Endodermal cell (in vitro differentiated cells): ENCODE measurements at regions not wholly inside any gene's neighbourhood (a gene's known extent, or its start where the extent isn't known, plus 50 kb on each side); places are given as distances from the start of the nearest gene placed in this dataset.

ENCODE experiments used
- DNase-seq: peaks from one replicate; pipeline ENCODE4 v3.0.0-alpha.2; 2017
- H3K27ac ChIP-seq: 2 replicates; pipeline ENCODE4 v1.5.1; 2013; ENCODE audit warnings: mild to moderate bottlenecking, low read depth, low read length, moderate library complexity
- H3K27me3 ChIP-seq: 2 replicates; pipeline ENCODE4 v1.6.1; 2013; ENCODE audit warnings: mild to moderate bottlenecking, low read length, moderate library complexity; ENCODE audit not compliant: insufficient read depth, control insufficient read depth, poor library complexity, severe bottlenecking
- H3K36me3 ChIP-seq: 2 replicates; pipeline ENCODE4 v1.7.0; 2013; ENCODE audit warnings: mild to moderate bottlenecking, low read length, moderate library complexity; ENCODE audit not compliant: control insufficient read depth, insufficient read depth
- H3K4me1 ChIP-seq: one replicate; pipeline ENCODE4 v1.7.0; 2013; ENCODE audit warnings: low read length; ENCODE audit not compliant: control insufficient read depth, insufficient read depth
- H3K4me3 ChIP-seq: 2 replicates; pipeline ENCODE4 v1.5.1; 2013; ENCODE audit warnings: mild to moderate bottlenecking, low read length, moderate library complexity
- H3K9ac ChIP-seq: 2 replicates; pipeline ENCODE4 v1.6.1; 2013; ENCODE audit warnings: mild to moderate bottlenecking, low read length, moderate library complexity; ENCODE audit not compliant: poor library complexity, severe bottlenecking; ENCODE audit errors: extremely low read depth
- H3K9me3 ChIP-seq: 2 replicates; pipeline ENCODE4 v1.6.1; 2013; ENCODE audit warnings: mild to moderate bottlenecking, low read length, moderate library complexity; ENCODE audit not compliant: control insufficient read depth
- H3K27ac Mint-ChIP-seq: 2 replicates; pipeline ENCODE4 v1.8.0; 2020; ENCODE audit warnings: mixed read lengths
- H3K27me3 Mint-ChIP-seq: 2 replicates; pipeline ENCODE4 v1.8.0; 2021; ENCODE audit warnings: mild to moderate bottlenecking, mixed read lengths; ENCODE audit not compliant: insufficient read depth
- H3K36me3 Mint-ChIP-seq: 2 replicates; pipeline ENCODE4 v1.8.0; 2020; ENCODE audit warnings: low read depth, mixed read lengths
- H3K4me1 Mint-ChIP-seq: 2 replicates; pipeline ENCODE4 v1.8.0; 2020; ENCODE audit warnings: mixed read lengths
- H3K4me3 Mint-ChIP-seq: 2 replicates; pipeline ENCODE4 v1.8.0; 2020; ENCODE audit warnings: mild to moderate bottlenecking, moderate library complexity, mixed read lengths
- H3K9me3 Mint-ChIP-seq: 2 replicates; pipeline ENCODE4 v1.8.0; 2020; ENCODE audit warnings: mild to moderate bottlenecking, mixed read lengths
- CTCF ChIP-seq: fragments of 200-600 bp; sonication (generic); conservative IDR thresholded peaks from 2 replicates; pipeline ENCODE4 v1.5.0; 2021; ENCODE audit warnings: antibody characterized with exemption, mild to moderate bottlenecking
- WGBS, 2 experiments: methylation state at CpG; one replicate each; pipeline versions ENCODE4 v1.1.5 to v1.1.7; 2013; ENCODE audit warnings: missing lambda C conversion rate in 2 of 2, mixed read lengths in 1 of 2; ENCODE audit not compliant: insufficient coverage in 1 of 2, insufficient read length in 1 of 2; 5-methylcytosine and 5-hydroxymethylcytosine counted together

- no peak overlapping the region for H3K4me3 ChIP-seq
- H3K36me3 Mint-ChIP-seq: no peaks in the 10 kb centered on the region
- TF ChIP-seq CTCF: no peak
- H3K4me1 Mint-ChIP-seq: no peaks in the 10 kb centered on the region
- no peaks in the 10 kb centered on the region for H3K4me1 ChIP-seq
- H3K27me3 Mint-ChIP-seq: no peaks in the 10 kb centered on the region
- H3K9ac ChIP-seq: no peak overlapping the region
- WGBS, 2 experiments: 79 to 86% methylated on average over 6 to 9 of the region's 10 CpGs
- H3K27ac ChIP-seq: no peak overlapping the region
- H3K9me3 ChIP-seq: no peaks in the 10 kb centered on the region
- no peaks in the 10 kb centered on the region for H3K36me3 ChIP-seq
- DNase-seq: no peak
- H3K27me3 ChIP-seq: no peaks in the 10 kb centered on the region
- H3K9me3 Mint-ChIP-seq: peaks cover 3% of the 10 kb centered on the region
- no peak overlapping the region for H3K4me3 Mint-ChIP-seq
- no peak overlapping the region for H3K27ac Mint-ChIP-seq
Measured at GRCh38 chr10:44647877-44648542, 263.1 kb upstream of the CXCL12 start.

GRCh38 chr10:44650691-44651661 lies 260.2 kb upstream of the TMEM72 start:
- Histone ChIP-seq H3K27ac (no peak overlapping the region), H3K9me3 (no peaks in the 10 kb centered on the region), H3K9ac (no peak overlapping the region), H3K36me3 (no peaks in the 10 kb centered on the region), H3K4me3 (no peak overlapping the region), H3K27me3 (no peaks in the 10 kb centered on the region), H3K4me1 (no peaks in the 10 kb centered on the region)
- no peaks in the 10 kb centered on the region for H3K4me1 Mint-ChIP-seq
- no peak for DNase-seq
- 76 to 88% methylated on average over 4 to 7 of the region's 7 CpGs for WGBS, 2 experiments
- TF ChIP-seq CTCF: no peak
- no peak overlapping the region for H3K27ac Mint-ChIP-seq
- H3K36me3 Mint-ChIP-seq: no peaks in the 10 kb centered on the region
- no peaks in the 10 kb centered on the region for H3K9me3 Mint-ChIP-seq
- H3K27me3 Mint-ChIP-seq: no peaks in the 10 kb centered on the region
- no peak overlapping the region for H3K4me3 Mint-ChIP-seq

- 85 to 100% methylated on average over 2 to 4 of the region's 4 CpGs for WGBS, 2 experiments
- no peaks in the 10 kb centered on the region for H3K9me3 ChIP-seq
- H3K27me3 Mint-ChIP-seq: no peaks in the 10 kb centered on the region
- H3K27me3 ChIP-seq: no peaks in the 10 kb centered on the region
- no peak overlapping the region for H3K9ac ChIP-seq
- H3K27ac Mint-ChIP-seq: no peak overlapping the region
- H3K4me3 ChIP-seq: no peak overlapping the region
- H3K4me1 ChIP-seq: no peaks in the 10 kb centered on the region
- no peak for DNase-seq
- H3K4me3 Mint-ChIP-seq: no peak overlapping the region
- H3K9me3 Mint-ChIP-seq: no peaks in the 10 kb centered on the region
- TF ChIP-seq CTCF: no peak
- H3K27ac ChIP-seq: no peak overlapping the region
- H3K4me1 Mint-ChIP-seq: no peaks in the 10 kb centered on the region
- no peaks in the 10 kb centered on the region for H3K36me3 ChIP-seq
- H3K36me3 Mint-ChIP-seq: no peaks in the 10 kb centered on the region
Measured at GRCh38 chr10:44651834-44652233, 259.3 kb upstream of the TMEM72 start.
